Heart right ventricle (tissue), 16 donors: ENCODE measurements at regions not wholly inside any gene's neighbourhood (a gene's known extent, or its start where the extent isn't known, plus 50 kb on each side); places are given as distances from the start of the nearest gene placed in this dataset.

Source experiments
- ATAC-seq, 8 donors: fragments of 200-7000 bp; cut with Tn5 transposase; one replicate each; pipeline ENCODE4 v1.9.1; 2020; ENCODE audit warnings: mild to moderate bottlenecking in 8 of 8, moderate library complexity in 8 of 8, moderate number of reproducible peaks in 1 of 8
- DNase-seq, 2 donors: peaks; one replicate each; pipeline ENCODE4 v3.0.0-alpha.2; 2020
- H3K27ac ChIP-seq, 10 donors: fragments of 200-600 bp; sonication (generic) in 2 of 10; one replicate each; pipeline versions ENCODE4 v1.5.0 to v1.8.0; 2020 to 2022; ENCODE audit warnings: mild to moderate bottlenecking in 3 of 10
- H3K27me3 ChIP-seq, 7 donors: fragments of 200-600 bp; one replicate each; pipeline ENCODE4 v1.8.0; 2021 to 2022; ENCODE audit warnings: mild to moderate bottlenecking in 2 of 7
- H3K36me3 ChIP-seq, 9 donors: fragments of 200-600 bp; sonication (generic) in 1 of 9; one replicate each; pipeline versions ENCODE4 v1.5.0 to v1.8.0; 2020 to 2022; ENCODE audit warnings: mild to moderate bottlenecking in 2 of 9
- H3K4me1 ChIP-seq, 9 donors: fragments of 200-600 bp; sonication (generic) in 1 of 9; one replicate each; pipeline versions ENCODE4 v1.5.0 to v1.8.0; 2020 to 2022; ENCODE audit warnings: mild to moderate bottlenecking in 4 of 9
- H3K4me3 ChIP-seq, 10 donors: fragments of 200-600 bp; sonication (generic) in 2 of 10; one replicate each; pipeline versions ENCODE4 v1.5.0 to v1.8.0; 2020 to 2022; ENCODE audit warnings: mild to moderate bottlenecking in 7 of 10, moderate library complexity in 2 of 10
- H3K9me3 ChIP-seq, 11 donors: fragments of 200-600 bp in 10 of 11; sonication (generic) in 2 of 11; one replicate each; pipeline versions ENCODE4 v1.5.0 to v1.8.0; 2013 to 2022; ENCODE audit warnings: mild to moderate bottlenecking in 2 of 11, control low read depth in 1 of 11, moderate library complexity in 1 of 11
- WGBS, 2 donors: extraction: QIAGEN DNeasy Blood & Tissue Kit; methylation state at CpG; one replicate each; pipeline ENCODE4 v1.1.7; 2013; ENCODE audit warnings: inconsistent platforms in 1 of 2; 5-methylcytosine and 5-hydroxymethylcytosine counted together
- intact Hi-C, 10 donors: fragments of 100-400 bp; cut with DNase I; formaldehyde crosslinking; loops; one replicate each; pipeline versions ENCODE4 v1.11.1 to v1.14.2; 2022
- TF ChIP-seq, protein P1 (sequence below), 9 donors: fragments of 200-600 bp; sonication (generic) in 2 of 9; IDR thresholded peaks; one replicate each; pipeline versions ENCODE4 v1.5.0 to v1.8.0; 2021 to 2022; ENCODE audit warnings: antibody characterized with exemption in 9 of 9, mild to moderate bottlenecking in 5 of 9, moderate library complexity in 1 of 9
- donor health status: Arrhythmogenic right ventricular cardiomyopathy.
- donor health status: ischemic (EF 13 %, LVEDD 7.1; RV severe dilation, severe dysfunction).
- donor health status: healthy with polysubstance abuse.
- donor health status: DM: no; HTN: yes; CAD: no.
- donor health status: DM: no; HTN: no; CAD: no.
- donor health status: ischemic (EF 25% LVEDD 6.9; RV normal size, moderate dysfunction).
- donor health status: ischemic (EF 25% LVEDD 5.7; RV mildly dilated, moderate dysfunction).
- donor health status: healthy.
- donor health status: DM: yes; HTN: yes; CAD: no.
- donor health status: Ischemic cardiomyopathy.
- donor health status: ischemic (EF 35%, LVEDD 5.7; RV mildly dilated, moderate dysfunction).
- donor health status: nonischemic (EF 11% LVEDD 7.7; RV severe dilation, severe dysfunction).
- donor health status: DM: yes; HTN: yes; CAD: no.
- donor health status: PGD.
- donor health status: ischemic (EF 29% LVEDD 5.4; RV normal size, mild dysfunction).
- donor health status: nonischemic (EF 23%, LVEDD 6.1; RV moderate dilation, normal function).

DNA sequence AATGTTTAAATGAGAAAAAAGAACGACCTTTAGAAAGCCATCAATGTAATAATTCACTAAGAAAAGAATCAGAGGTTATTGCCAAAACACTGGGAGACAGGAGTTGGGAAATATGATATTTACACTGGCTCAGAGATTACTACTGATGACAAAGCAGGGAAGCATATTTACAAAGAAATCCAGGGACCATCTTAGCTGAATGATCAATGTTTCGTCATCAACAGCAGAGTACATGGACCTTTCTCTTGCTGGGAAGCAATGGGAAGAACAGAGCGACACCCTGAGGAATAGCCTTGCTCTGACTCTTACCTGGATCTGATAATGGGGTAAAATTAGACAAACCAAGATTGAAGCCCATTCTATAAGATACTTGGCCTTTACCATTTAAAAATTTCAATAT, 1293.5 kb downstream of the XPNPEP1 start:
- Histone ChIP-seq H3K27me3 (no peaks in the 10 kb centered on the region), H3K36me3 (no peaks in the 10 kb centered on the region), H3K4me1 (no peaks in the 10 kb centered on the region), H3K4me3 (no peak overlapping the region), H3K9me3 (no peaks in the 10 kb centered on the region), H3K27ac (no peak overlapping the region)
- ATAC-seq (no peak), DNase-seq (no peak)
- WGBS, 2 donors = 55 to 57% methylated on average over 3 of the region's 3 CpGs
- intact Hi-C loops = no loop called here
- TF ChIP-seq, protein P1, sequence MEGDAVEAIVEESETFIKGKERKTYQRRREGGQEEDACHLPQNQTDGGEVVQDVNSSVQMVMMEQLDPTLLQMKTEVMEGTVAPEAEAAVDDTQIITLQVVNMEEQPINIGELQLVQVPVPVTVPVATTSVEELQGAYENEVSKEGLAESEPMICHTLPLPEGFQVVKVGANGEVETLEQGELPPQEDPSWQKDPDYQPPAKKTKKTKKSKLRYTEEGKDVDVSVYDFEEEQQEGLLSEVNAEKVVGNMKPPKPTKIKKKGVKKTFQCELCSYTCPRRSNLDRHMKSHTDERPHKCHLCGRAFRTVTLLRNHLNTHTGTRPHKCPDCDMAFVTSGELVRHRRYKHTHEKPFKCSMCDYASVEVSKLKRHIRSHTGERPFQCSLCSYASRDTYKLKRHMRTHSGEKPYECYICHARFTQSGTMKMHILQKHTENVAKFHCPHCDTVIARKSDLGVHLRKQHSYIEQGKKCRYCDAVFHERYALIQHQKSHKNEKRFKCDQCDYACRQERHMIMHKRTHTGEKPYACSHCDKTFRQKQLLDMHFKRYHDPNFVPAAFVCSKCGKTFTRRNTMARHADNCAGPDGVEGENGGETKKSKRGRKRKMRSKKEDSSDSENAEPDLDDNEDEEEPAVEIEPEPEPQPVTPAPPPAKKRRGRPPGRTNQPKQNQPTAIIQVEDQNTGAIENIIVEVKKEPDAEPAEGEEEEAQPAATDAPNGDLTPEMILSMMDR (IDR thresholded peaks at IDR 0.05) = no peak

GRCh38 chr10:108624052-108624451, 1299.3 kb downstream of the XPNPEP1 start:
- TF ChIP-seq, protein P1 (IDR thresholded peaks at IDR 0.05) = no peak
- Histone ChIP-seq H3K4me3 (no peak overlapping the region), H3K9me3 (no peaks in the 10 kb centered on the region), H3K4me1 (no peaks in the 10 kb centered on the region), H3K27ac (no peak overlapping the region), H3K27me3 (no peaks in the 10 kb centered on the region), H3K36me3 (no peaks in the 10 kb centered on the region)
- no peak for DNase-seq
- WGBS, 2 donors = 76 to 81% methylated on average over 1 of the region's 1 CpG
- intact Hi-C loops = no loop called here
- ATAC-seq = no peak

DNA sequence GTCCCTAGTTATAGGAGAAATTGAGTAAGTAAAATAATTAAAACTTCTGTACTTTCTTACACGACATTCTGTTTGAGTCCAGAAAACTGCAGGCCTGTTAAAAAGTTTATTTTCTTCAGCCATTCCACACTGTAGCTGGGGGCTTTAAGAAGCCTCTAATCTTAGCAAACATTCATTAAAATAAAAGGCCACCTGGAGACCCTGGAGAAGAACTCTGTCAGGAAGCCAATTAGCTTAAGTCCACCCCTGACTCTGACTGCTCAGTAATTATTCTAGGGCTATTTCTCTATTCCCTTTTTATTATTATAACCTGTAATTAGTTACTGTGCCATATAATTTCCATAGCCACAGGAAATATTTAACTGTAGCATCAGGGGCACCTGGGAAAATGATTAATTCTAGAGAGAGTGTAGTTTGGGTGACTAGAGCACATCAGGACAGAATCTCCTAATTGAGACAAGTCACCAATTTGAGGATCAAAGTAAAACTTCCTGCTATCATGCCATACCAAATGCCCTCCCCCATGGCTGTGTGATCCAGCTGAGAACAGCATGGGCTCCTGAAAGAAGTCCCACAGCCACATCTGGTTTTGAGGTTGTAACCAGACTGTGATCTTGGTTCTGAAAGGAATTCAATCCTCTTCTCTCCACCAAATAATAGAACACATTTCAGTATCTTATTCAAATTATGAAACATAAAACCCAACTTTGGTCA, 1302.3 kb downstream of the XPNPEP1 start:
- intact Hi-C loops = no loop called here
- TF ChIP-seq, protein P1 (IDR thresholded peaks at IDR 0.05) = no peak
- 54 to 55% methylated on average over 1 of the region's 1 CpG for WGBS, 2 donors
- H3K27ac ChIP-seq = no peak overlapping the region
- no peak overlapping the region for H3K4me3 ChIP-seq
- DNase-seq = no peak
- no peaks in the 10 kb centered on the region for H3K4me1 ChIP-seq
- no peaks in the 10 kb centered on the region for H3K27me3 ChIP-seq
- no peak for ATAC-seq
- H3K9me3 ChIP-seq = no peaks in the 10 kb centered on the region
- no peaks in the 10 kb centered on the region for H3K36me3 ChIP-seq

DNA sequence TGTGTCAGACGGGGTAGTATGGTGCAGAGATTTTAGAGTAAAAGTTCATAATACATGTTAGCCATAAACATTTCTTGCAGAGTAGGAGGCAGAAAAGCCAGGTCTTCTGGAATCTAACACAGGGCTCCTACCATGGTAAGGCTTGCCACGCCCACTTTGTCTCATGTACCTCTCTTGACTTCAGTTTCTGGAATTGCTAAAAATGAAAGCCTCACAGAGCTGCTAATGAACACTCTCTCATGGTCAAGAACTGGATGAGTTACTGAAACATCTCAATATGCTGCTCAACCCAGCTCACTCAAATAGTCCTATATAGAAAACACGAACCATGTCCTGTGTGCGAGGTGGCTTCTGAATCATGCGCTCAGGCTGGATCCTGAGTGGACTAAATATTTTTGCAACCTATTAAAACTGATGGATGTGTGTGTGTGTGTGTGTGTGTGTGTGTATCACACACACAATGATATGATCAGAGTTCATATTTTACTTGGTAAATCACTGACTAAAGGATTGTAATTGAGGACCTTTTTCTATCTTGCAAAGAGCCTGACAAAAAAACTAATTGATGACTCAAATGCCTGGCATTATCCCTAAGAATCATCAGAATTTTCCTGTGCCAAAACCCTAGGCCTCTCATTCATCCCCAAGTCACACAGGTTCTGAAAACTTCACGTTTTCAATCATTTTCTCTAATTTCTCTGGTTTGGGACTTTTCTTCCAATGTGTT, 1306.6 kb downstream of the XPNPEP1 start:
- H3K4me3 ChIP-seq = no peak overlapping the region
- intact Hi-C loops = no loop called here
- ATAC-seq (no peak), DNase-seq (no peak)
- no peaks in the 10 kb centered on the region for H3K9me3 ChIP-seq
- no peak overlapping the region for H3K27ac ChIP-seq
- 78 to 82% methylated on average over 6 of the region's 6 CpGs for WGBS, 2 donors
- no peaks in the 10 kb centered on the region for H3K36me3 ChIP-seq
- H3K4me1 ChIP-seq = no peaks in the 10 kb centered on the region
- H3K27me3 ChIP-seq = no peaks in the 10 kb centered on the region
- TF ChIP-seq, protein P1 (IDR thresholded peaks at IDR 0.05) = no peak
